ENCODE measurements at regions not wholly inside any gene's neighbourhood (a gene's known extent, or its start where the extent isn't known, plus 50 kb on each side); places are given as distances from the start of the nearest gene placed in this dataset.

GRCh38 chr7:20932785-20933527, 146.3 kb upstream of the SP8 start:
- no peaks in the 10 kb centered on the region for H3K79me2 ChIP-seq (ENCODE audit: insufficient read depth, low read length)
- CTCF ChIA-PET, result no interaction called here
- intact Hi-C loops (cut with micrococcal nuclease), result no loop called here
- ATAC-seq, result no peak
- H4K20me1 ChIP-seq (ENCODE audit: insufficient read depth), result no peaks in the 10 kb centered on the region
- no peak overlapping the region for H2AFZ ChIP-seq (ENCODE audit: low read depth, low read length, poor library complexity, severe bottlenecking)
- no peaks in the 10 kb centered on the region for H3K9me2 ChIP-seq (ENCODE audit: insufficient read depth)
- no peaks in the 10 kb centered on the region for H3K9me3 ChIP-seq (ENCODE audit: control insufficient read depth in 1 of 2, insufficient read depth in 1 of 2, low read depth in 1 of 2, low read length in 2 of 2)
- no peaks in the 10 kb centered on the region for H3K36me3 ChIP-seq (ENCODE audit: control insufficient read depth in 1 of 2, insufficient read depth in 2 of 2, low read length in 2 of 2)
- BruUV-seq (replicated peaks), result no TSS peak
- H3K27me3 ChIP-seq (ENCODE audit: insufficient read depth, low read length), result no peaks in the 10 kb centered on the region
- POLR2A ChIA-PET, result no interaction called here
- DNase-seq (ENCODE audit: low read depth, low spot score), result no peak
- H3K4me1 ChIP-seq (ENCODE audit: control insufficient read depth in 1 of 2, insufficient read depth in 2 of 2, low read length in 2 of 2), result no peaks in the 10 kb centered on the region
- no peak overlapping the region for H3K4me2 ChIP-seq (ENCODE audit: low read length)
- no peak overlapping the region for H3K27ac ChIP-seq (ENCODE audit: low read depth, low read length)
- no peak overlapping the region for H3K4me3 ChIP-seq (replicated peaks in 1 of 2; ENCODE audit: low read depth in 1 of 2, low read length in 2 of 2)
- no peak overlapping the region for H3K9ac ChIP-seq (ENCODE audit: low read length)
- RAD21 ChIA-PET (ENCODE audit: low non-redundant PET in 1 of 2, low total read pairs in 2 of 2, uncharacterized antibody in 2 of 2, unreplicated experiment in 2 of 2), result no interaction called here
- TF ChIP-seq, protein P1, sequence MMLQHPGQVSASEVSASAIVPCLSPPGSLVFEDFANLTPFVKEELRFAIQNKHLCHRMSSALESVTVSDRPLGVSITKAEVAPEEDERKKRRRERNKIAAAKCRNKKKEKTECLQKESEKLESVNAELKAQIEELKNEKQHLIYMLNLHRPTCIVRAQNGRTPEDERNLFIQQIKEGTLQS (IDR thresholded peaks at IDR 0.05), result no peak

GRCh38 chr7:20945451-20945850, 158.8 kb upstream of the SP8 start:
- Histone ChIP-seq H3K4me2 (ENCODE audit: low read length) (no peak overlapping the region), H3K9ac (ENCODE audit: low read length) (no peak overlapping the region), H3K9me3 (ENCODE audit: control insufficient read depth in 1 of 2, insufficient read depth in 1 of 2, low read depth in 1 of 2, low read length in 2 of 2) (no peaks in the 10 kb centered on the region), H2AFZ (ENCODE audit: low read depth, low read length, poor library complexity, severe bottlenecking) (no peak overlapping the region), H3K4me1 (ENCODE audit: control insufficient read depth in 1 of 2, insufficient read depth in 2 of 2, low read length in 2 of 2) (no peaks in the 10 kb centered on the region), H4K20me1 (ENCODE audit: insufficient read depth) (no peaks in the 10 kb centered on the region), H3K27ac (ENCODE audit: low read depth, low read length) (no peak overlapping the region), H3K36me3 (ENCODE audit: control insufficient read depth in 1 of 2, insufficient read depth in 2 of 2, low read length in 2 of 2) (no peaks in the 10 kb centered on the region), H3K4me3 (replicated peaks in 1 of 2; ENCODE audit: low read depth in 1 of 2, low read length in 2 of 2) (no peak overlapping the region), H3K79me2 (ENCODE audit: insufficient read depth, low read length) (no peaks in the 10 kb centered on the region), H3K9me2 (ENCODE audit: insufficient read depth) (no peaks in the 10 kb centered on the region), H3K27me3 (ENCODE audit: insufficient read depth, low read length) (no peaks in the 10 kb centered on the region)
- no peak for TF ChIP-seq EZH2 (IDR thresholded peaks at IDR 0.05)
- BruUV-seq (replicated peaks), result no TSS peak
- intact Hi-C loops (cut with micrococcal nuclease), result no loop called here
- DNase-seq (ENCODE audit: low read depth, low spot score) (no peak), ATAC-seq (no peak)
- ChIA-PET CTCF (no interaction called here), POLR2A (no interaction called here), RAD21 (ENCODE audit: low non-redundant PET in 1 of 2, low total read pairs in 2 of 2, uncharacterized antibody in 2 of 2, unreplicated experiment in 2 of 2) (no interaction called here)

GRCh38 chr7:20952916-20953315, 166.2 kb upstream of the SP8 start:
- RAD21 ChIA-PET (ENCODE audit: low non-redundant PET in 1 of 2, low total read pairs in 2 of 2, uncharacterized antibody in 2 of 2, unreplicated experiment in 2 of 2), result no interaction called here
- Histone ChIP-seq H3K27me3 (ENCODE audit: insufficient read depth, low read length) (no peaks in the 10 kb centered on the region), H3K79me2 (ENCODE audit: insufficient read depth, low read length) (no peaks in the 10 kb centered on the region), H3K9me3 (ENCODE audit: control insufficient read depth in 1 of 2, insufficient read depth in 1 of 2, low read depth in 1 of 2, low read length in 2 of 2) (no peaks in the 10 kb centered on the region), H3K9ac (ENCODE audit: low read length) (no peak overlapping the region), H3K27ac (ENCODE audit: low read depth, low read length) (no peak overlapping the region), H3K4me2 (ENCODE audit: low read length) (no peak overlapping the region), H4K20me1 (ENCODE audit: insufficient read depth) (no peaks in the 10 kb centered on the region), H3K4me1 (ENCODE audit: control insufficient read depth in 1 of 2, insufficient read depth in 2 of 2, low read length in 2 of 2) (no peaks in the 10 kb centered on the region), H3K9me2 (ENCODE audit: insufficient read depth) (no peaks in the 10 kb centered on the region), H3K4me3 (replicated peaks in 1 of 2; ENCODE audit: low read depth in 1 of 2, low read length in 2 of 2) (no peak overlapping the region), H3K36me3 (ENCODE audit: control insufficient read depth in 1 of 2, insufficient read depth in 2 of 2, low read length in 2 of 2) (no peaks in the 10 kb centered on the region), H2AFZ (ENCODE audit: low read depth, low read length, poor library complexity, severe bottlenecking) (no peak overlapping the region)
- ATAC-seq (no peak), DNase-seq (ENCODE audit: low read depth, low spot score) (no peak)
- intact Hi-C loops (cut with micrococcal nuclease), result no loop called here
- no TSS peak for BruUV-seq (replicated peaks)
- POLR2A ChIA-PET, result no interaction called here
- CTCF ChIA-PET, result no interaction called here
- no peak for TF ChIP-seq YY1 (IDR thresholded peaks at IDR 0.05; ENCODE audit: extremely low read depth, insufficient replicate concordance, low read depth, low read length)
- TF ChIP-seq, protein P1 (IDR thresholded peaks at IDR 0.05), result no peak
- TF ChIP-seq SP1 (IDR thresholded peaks at IDR 0.05; ENCODE audit: low read depth), result no peak
- no peak for TF ChIP-seq CEBPB (IDR thresholded peaks at IDR 0.05; ENCODE audit: low read depth)
- no peak for TF ChIP-seq ZNF274 (IDR thresholded peaks at IDR 0.05; ENCODE audit: low read depth, low read length)
- no peak for TF ChIP-seq POLR2AphosphoS5 (IDR thresholded peaks at IDR 0.05; ENCODE audit: low read depth, low read length)
- no peak for TF ChIP-seq POLR2A (IDR thresholded peaks at IDR 0.05; ENCODE audit: borderline replicate concordance, extremely low read depth, insufficient read depth, insufficient read length)
- TF ChIP-seq ELF1 (IDR thresholded peaks at IDR 0.05; ENCODE audit: borderline replicate concordance, low read depth), result no peak
- TF ChIP-seq SIN3A (IDR thresholded peaks at IDR 0.05; ENCODE audit: low read depth), result no peak
- TF ChIP-seq EZH2phosphoT487 (IDR thresholded peaks at IDR 0.05; ENCODE audit: borderline replicate concordance), result no peak
- no peak for TF ChIP-seq EGR1 (IDR thresholded peaks at IDR 0.05; ENCODE audit: low read depth)

Measured in HCT116 (cell line).